ENCODE measurements at regions not wholly inside any gene's neighbourhood (a gene's known extent, or its start where the extent isn't known, plus 50 kb on each side); places are given as distances from the start of the nearest gene placed in this dataset.

DNA sequence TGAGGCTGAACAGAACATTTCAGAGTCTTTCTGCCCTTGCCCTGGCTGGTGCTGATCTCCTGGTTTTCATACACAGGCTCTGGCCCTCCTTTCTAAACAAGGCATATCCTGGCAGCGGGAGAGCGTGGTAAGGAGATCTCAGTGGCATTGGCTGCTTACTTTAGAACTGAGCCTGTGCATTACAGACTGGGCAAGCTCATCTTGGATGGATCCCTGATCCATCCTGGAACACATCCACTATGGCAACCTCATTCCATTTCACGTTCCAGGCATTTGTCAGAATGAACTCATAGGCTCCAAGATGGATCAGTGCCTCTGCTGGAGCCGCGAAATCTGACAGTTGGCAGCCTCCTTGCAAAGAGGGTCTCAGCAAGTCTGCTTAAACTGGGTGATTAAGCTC is 224.5 kb upstream of the PELI2 start:
- TF ChIP-seq POLR2AphosphoS5 (IDR thresholded peaks at IDR 0.05; ENCODE audit: low read depth, low read length) = no peak
- TF ChIP-seq POLR2A (IDR thresholded peaks at IDR 0.05; ENCODE audit: low read depth, low read length) = no peak
- no peak for TF ChIP-seq TAF1 (IDR thresholded peaks at IDR 0.05; ENCODE audit: borderline replicate concordance, low read depth, low read length)
